Smooth muscle cell (in vitro differentiated cells): ENCODE measurements at regions not wholly inside any gene's neighbourhood (a gene's known extent, or its start where the extent isn't known, plus 50 kb on each side); places are given as distances from the start of the nearest gene placed in this dataset.

ENCODE experiments used
- DNase-seq: peaks from one replicate; lab custom pipeline; 2025; ENCODE audit not compliant: unreplicated experiment; lab: John Stamatoyannopoulos, UW
- H2AFZ ChIP-seq: fragments of 200-600 bp; sonication (generic); 2 replicates; pipeline ENCODE4 v1.6.0; 2016; ENCODE audit warnings: antibody characterized with exemption, low read depth, mild to moderate bottlenecking
- H3F3A ChIP-seq: fragments of 200-600 bp; sonication (generic); 2 replicates; pipeline ENCODE4 v1.6.0; 2017; ENCODE audit warnings: antibody characterized with exemption, low read depth
- H3K27ac ChIP-seq: fragments of 200-600 bp; sonication (generic); 2 replicates; pipeline ENCODE4 v1.5.1; 2016; ENCODE audit warnings: low read depth, mild to moderate bottlenecking
- H3K27me3 ChIP-seq: fragments of 200-600 bp; sonication (generic); 2 replicates; pipeline ENCODE4 v1.6.1; 2016; ENCODE audit warnings: low read depth, mild to moderate bottlenecking
- H3K36me3 ChIP-seq: fragments of 200-600 bp; sonication (generic); 2 replicates; pipeline ENCODE4 v1.5.1; 2016; ENCODE audit warnings: low read depth
- H3K4me1 ChIP-seq: fragments of 200-600 bp; sonication (generic); 2 replicates; pipeline ENCODE4 v1.5.1; 2016; ENCODE audit warnings: low read depth
- H3K4me2 ChIP-seq: fragments of 200-600 bp; sonication (generic); 2 replicates; pipeline ENCODE4 v1.6.0; 2016; ENCODE audit warnings: mild to moderate bottlenecking
- H3K4me3 ChIP-seq: fragments of 200-600 bp; sonication (generic); 2 replicates; pipeline ENCODE4 v1.5.1; 2016; ENCODE audit warnings: mild to moderate bottlenecking
- H3K79me2 ChIP-seq: fragments of 200-600 bp; sonication (generic); 2 replicates; pipeline ENCODE4 v1.6.0; 2016; ENCODE audit warnings: low read depth, mild to moderate bottlenecking
- H3K9ac ChIP-seq: fragments of 200-600 bp; sonication (generic); 2 replicates; pipeline ENCODE4 v1.6.0; 2016; ENCODE audit warnings: low read depth
- H3K9me3 ChIP-seq: fragments of 200-600 bp; sonication (generic); replicated peaks from 2 replicates; pipeline ENCODE4 v1.5.1; 2016; ENCODE audit warnings: low read depth
- H4K20me1 ChIP-seq: fragments of 200-600 bp; sonication (generic); 2 replicates; pipeline ENCODE4 v1.6.0; 2016; ENCODE audit warnings: low read depth
- WGBS: methylation state at CpG from one replicate; pipeline ENCODE4 v1.1.7; 2016; ENCODE audit warnings: low lambda C conversion rate; 5-methylcytosine and 5-hydroxymethylcytosine counted together
- TF ChIP-seq, protein P1 (sequence below): fragments of 200-600 bp; sonication (generic); IDR thresholded peaks from 2 replicates; pipeline ENCODE4 v1.5.1; 2017; ENCODE audit warnings: borderline replicate concordance, mild to moderate bottlenecking, antibody characterized with exemption; ENCODE audit not compliant: insufficient read depth, poor library complexity, severe bottlenecking

DNA sequence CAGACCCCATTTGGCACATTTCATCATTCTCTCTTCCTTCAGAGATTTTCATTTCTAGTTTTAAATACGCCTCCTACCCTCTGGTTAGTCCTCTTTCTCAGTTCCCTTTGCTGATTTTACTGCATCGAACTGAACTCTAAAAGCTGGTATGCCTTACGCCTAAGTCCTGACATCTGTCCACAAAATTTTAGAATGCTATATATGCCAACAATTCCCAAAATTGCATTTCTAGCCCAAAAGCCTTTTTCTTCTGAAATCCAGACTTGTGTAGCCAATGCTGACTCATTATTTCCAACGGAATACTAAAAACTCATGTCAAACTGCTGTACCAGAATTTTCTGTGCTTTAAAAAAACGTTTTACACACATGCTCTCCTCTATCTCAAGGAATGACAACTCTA, 1124.4 kb upstream of the TENM4 start:
- DNase-seq, result no peak
- no peaks in the 10 kb centered on the region for H3K36me3 ChIP-seq
- 78% methylated on average over 5 of the region's 5 CpGs for WGBS
- H4K20me1 ChIP-seq, result no peaks in the 10 kb centered on the region
- H3K4me2 ChIP-seq, result no peak overlapping the region
- no peaks in the 10 kb centered on the region for H3K27me3 ChIP-seq
- TF ChIP-seq, protein P1, sequence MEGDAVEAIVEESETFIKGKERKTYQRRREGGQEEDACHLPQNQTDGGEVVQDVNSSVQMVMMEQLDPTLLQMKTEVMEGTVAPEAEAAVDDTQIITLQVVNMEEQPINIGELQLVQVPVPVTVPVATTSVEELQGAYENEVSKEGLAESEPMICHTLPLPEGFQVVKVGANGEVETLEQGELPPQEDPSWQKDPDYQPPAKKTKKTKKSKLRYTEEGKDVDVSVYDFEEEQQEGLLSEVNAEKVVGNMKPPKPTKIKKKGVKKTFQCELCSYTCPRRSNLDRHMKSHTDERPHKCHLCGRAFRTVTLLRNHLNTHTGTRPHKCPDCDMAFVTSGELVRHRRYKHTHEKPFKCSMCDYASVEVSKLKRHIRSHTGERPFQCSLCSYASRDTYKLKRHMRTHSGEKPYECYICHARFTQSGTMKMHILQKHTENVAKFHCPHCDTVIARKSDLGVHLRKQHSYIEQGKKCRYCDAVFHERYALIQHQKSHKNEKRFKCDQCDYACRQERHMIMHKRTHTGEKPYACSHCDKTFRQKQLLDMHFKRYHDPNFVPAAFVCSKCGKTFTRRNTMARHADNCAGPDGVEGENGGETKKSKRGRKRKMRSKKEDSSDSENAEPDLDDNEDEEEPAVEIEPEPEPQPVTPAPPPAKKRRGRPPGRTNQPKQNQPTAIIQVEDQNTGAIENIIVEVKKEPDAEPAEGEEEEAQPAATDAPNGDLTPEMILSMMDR, result no peak
- no peaks in the 10 kb centered on the region for H3K4me1 ChIP-seq
- H3F3A ChIP-seq, result no peaks in the 10 kb centered on the region
- H3K9ac ChIP-seq, result no peak overlapping the region
- no peak overlapping the region for H3K27ac ChIP-seq
- no peaks in the 10 kb centered on the region for H3K9me3 ChIP-seq
- no peak overlapping the region for H2AFZ ChIP-seq
- no peak overlapping the region for H3K4me3 ChIP-seq
- no peaks in the 10 kb centered on the region for H3K79me2 ChIP-seq

DNA sequence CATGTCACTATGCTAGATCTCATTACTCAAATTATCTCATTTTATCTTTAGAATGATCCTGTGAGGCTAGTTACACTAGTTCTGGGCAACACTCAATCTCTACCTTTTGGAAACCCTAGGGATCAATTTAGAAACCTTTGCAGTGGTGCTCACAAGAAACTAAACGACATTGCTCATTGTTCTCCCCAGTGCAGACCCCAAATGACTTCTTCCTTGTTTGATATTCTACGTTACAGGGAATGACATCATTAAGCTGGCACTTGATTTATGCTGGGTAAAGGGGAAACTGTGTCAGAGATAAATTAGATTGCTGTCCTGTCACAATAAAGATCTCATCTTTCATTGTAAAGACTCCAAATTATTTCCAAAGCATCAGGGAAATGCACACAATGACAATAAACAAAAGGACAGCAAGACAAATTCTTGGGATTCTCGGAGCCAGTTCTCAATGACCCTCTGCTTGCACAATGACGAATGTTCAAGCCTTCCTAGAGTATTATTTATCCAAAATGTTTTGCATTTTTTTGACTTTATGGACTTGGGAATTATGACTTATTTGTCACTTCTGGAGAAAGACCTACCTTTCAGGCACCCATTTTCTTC, 1121.8 kb upstream of the TENM4 start:
- Histone ChIP-seq H3K9ac (no peak overlapping the region), H3K4me2 (no peak overlapping the region), H3K79me2 (no peaks in the 10 kb centered on the region), H3K36me3 (no peaks in the 10 kb centered on the region), H3K4me3 (no peak overlapping the region), H4K20me1 (no peaks in the 10 kb centered on the region), H3K9me3 (no peaks in the 10 kb centered on the region), H3K4me1 (peaks cover 6% of the 10 kb centered on the region), H2AFZ (no peak overlapping the region), H3K27ac (no peak overlapping the region), H3K27me3 (no peaks in the 10 kb centered on the region), H3F3A (no peaks in the 10 kb centered on the region)
- 66% methylated on average over 4 of the region's 4 CpGs for WGBS
- DNase-seq, result no peak
- TF ChIP-seq, protein P1, result no peak

DNA sequence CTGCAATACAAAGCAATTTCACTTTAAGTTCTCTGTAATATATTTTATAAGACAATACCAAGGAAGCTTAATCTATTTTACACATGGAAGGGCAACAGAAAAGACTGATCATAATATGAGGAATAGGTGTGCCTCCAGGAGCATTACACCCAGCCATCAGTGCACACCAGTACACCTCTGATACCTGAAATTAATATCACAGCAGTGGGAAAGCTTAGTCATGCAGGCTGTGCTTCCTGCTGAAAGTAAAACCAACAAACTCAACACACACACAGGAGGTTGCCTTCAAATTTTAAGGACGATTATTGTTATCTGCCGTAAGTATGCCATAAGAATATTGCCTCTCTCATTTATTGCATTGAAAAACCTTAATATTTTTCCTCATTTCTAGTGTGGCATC, 1119.1 kb upstream of the TENM4 start:
- no peak for DNase-seq
- Histone ChIP-seq H3K27me3 (no peaks in the 10 kb centered on the region), H3K27ac (no peak overlapping the region), H3K4me2 (no peak overlapping the region), H2AFZ (no peak overlapping the region), H3K9me3 (no peaks in the 10 kb centered on the region), H3K4me3 (no peak overlapping the region), H3K79me2 (no peaks in the 10 kb centered on the region), H3K36me3 (no peaks in the 10 kb centered on the region), H4K20me1 (no peaks in the 10 kb centered on the region), H3K4me1 (peaks cover 6% of the 10 kb centered on the region), H3K9ac (no peak overlapping the region), H3F3A (no peaks in the 10 kb centered on the region)
- WGBS, result 95% methylated on average over 2 of the region's 2 CpGs
- TF ChIP-seq, protein P1, result no peak

DNA sequence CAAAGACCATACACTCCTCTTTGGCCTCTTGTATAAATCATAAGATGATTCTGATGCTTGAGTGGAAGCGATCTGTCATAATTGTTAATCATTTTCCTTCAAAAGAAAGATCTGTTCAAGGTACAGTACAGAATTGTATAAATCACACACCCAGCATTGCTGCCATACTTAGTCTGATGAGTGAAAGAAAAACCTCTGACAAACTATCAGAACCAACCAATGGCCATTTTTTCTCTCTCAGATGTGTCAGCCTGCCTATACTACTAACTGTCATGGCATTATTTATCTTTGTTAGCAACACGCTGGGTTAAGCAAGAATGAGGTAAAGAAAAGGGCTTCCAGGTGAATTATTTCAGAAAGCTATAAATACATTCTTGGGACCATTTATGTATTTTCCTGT, 1112.7 kb upstream of the TENM4 start:
- Histone ChIP-seq H3K4me2 (no peak overlapping the region), H4K20me1 (no peaks in the 10 kb centered on the region), H3K27me3 (no peaks in the 10 kb centered on the region), H2AFZ (no peak overlapping the region), H3K9me3 (no peaks in the 10 kb centered on the region), H3K27ac (no peak overlapping the region), H3K79me2 (no peaks in the 10 kb centered on the region), H3K4me3 (no peak overlapping the region), H3K36me3 (no peaks in the 10 kb centered on the region), H3K4me1 (peaks cover 2% of the 10 kb centered on the region), H3F3A (no peaks in the 10 kb centered on the region), H3K9ac (no peak overlapping the region)
- DNase-seq, result no peak
- TF ChIP-seq, protein P1, result no peak
- WGBS, result 94% methylated on average over 2 of the region's 2 CpGs
